ENCODE measurements at regions not wholly inside any gene's neighbourhood (a gene's known extent, or its start where the extent isn't known, plus 50 kb on each side); places are given as distances from the start of the nearest gene placed in this dataset.
A peak's percentile ranks its signal among the peaks of the same experiment; 100 is the strongest.

GRCh38 chr2:164145093-164145987, 409.5 kb upstream of the FIGN start:
- POLR2A ChIA-PET: no interaction called here
- TF ChIP-seq EP300 (IDR thresholded peaks at IDR 0.05; ENCODE audit: borderline replicate concordance in 1 of 2, low read depth in 1 of 2, low read length in 1 of 2): 0 out of 4 replicates have a peak, but pooled peaks of 1 of the 2 experiments have one; percentile 25
- peak; percentile 34; the same call in 1 of the 2 replicates for TF ChIP-seq JUND (IDR thresholded peaks at IDR 0.05)
- no peak for TF ChIP-seq MEF2A (IDR thresholded peaks at IDR 0.05; ENCODE audit: borderline replicate concordance, low read depth)
- peak; percentile 39; the same call in 1 of the 2 replicates for TF ChIP-seq TCF12 (IDR thresholded peaks at IDR 0.05)
- no peak for TF ChIP-seq POLR2AphosphoS5 (IDR thresholded peaks at IDR 0.05; ENCODE audit: low read depth, low read length)
- peak; percentile 39; the same call in 1 of the 2 replicates for TF ChIP-seq PBX3 (IDR thresholded peaks at IDR 0.05)
- TF ChIP-seq FOSL2 (IDR thresholded peaks at IDR 0.05; ENCODE audit: borderline replicate concordance, low read depth): 0 out of 2 replicates have a peak, but pooled peaks have one; percentile 25

GRCh38 chr2:164143183-164143930, 407.5 kb upstream of the FIGN start:
- H3K4me3 ChIP-seq (ENCODE audit: low read depth in 2 of 2, low read length in 1 of 2): no peak overlapping the region
- ChIA-PET CTCF (interaction anchor here (1.1 kb wide), 1 partner anchor 16 kb away, joined by 4 read pairs; no protein-coding TSS in a partner anchor), POLR2A (no interaction called here)
- H3K9ac ChIP-seq: no peak overlapping the region
- no peaks in the 10 kb centered on the region for H3K9me3 ChIP-seq
- H2AFZ ChIP-seq (ENCODE audit: low read depth): no peak overlapping the region
- 96% methylated on average over 8 of the region's 29 CpGs for WGBS (ENCODE audit: low lambda C conversion rate)
- peaks cover 7% of the 10 kb centered on the region for H3F3A ChIP-seq (replicated peaks; ENCODE audit: insufficient read depth)
- H3K27me3 ChIP-seq (ENCODE audit: insufficient read depth): no peaks in the 10 kb centered on the region
- no peak for TF ChIP-seq FOXM1 (IDR thresholded peaks at IDR 0.05; ENCODE audit: low read depth)
- no peak for TF ChIP-seq YY1 (IDR thresholded peaks at IDR 0.05; ENCODE audit: low read depth)
- TF ChIP-seq SIN3A (IDR thresholded peaks at IDR 0.05; ENCODE audit: borderline replicate concordance, low read depth, low read length): no peak
- TF ChIP-seq POLR2AphosphoS5 (IDR thresholded peaks at IDR 0.05; ENCODE audit: low read depth, low read length): no peak
- no peak for TF ChIP-seq GATA2 (CRISPR knock-in tag; IDR thresholded peaks at IDR 0.05)
- TF ChIP-seq GABPA (IDR thresholded peaks at IDR 0.05; ENCODE audit: low read depth): no peak
- TF ChIP-seq RXRA (IDR thresholded peaks at IDR 0.05; ENCODE audit: borderline replicate concordance, low read depth): no peak
- no peak for TF ChIP-seq TEAD4 (IDR thresholded peaks at IDR 0.05; ENCODE audit: borderline replicate concordance, insufficient read depth)
- no peak for TF ChIP-seq SMC3 (IDR thresholded peaks at IDR 0.05; ENCODE audit: low read depth, low read length)
- no peak for TF ChIP-seq RFX5 (IDR thresholded peaks at IDR 0.05; ENCODE audit: low read length)
- TF ChIP-seq CHD2 (IDR thresholded peaks at IDR 0.05; ENCODE audit: low read length, partially characterized antibody): no peak
- no peak for TF ChIP-seq NRF1 (IDR thresholded peaks at IDR 0.05; ENCODE audit: low read depth, low read length)
- TF ChIP-seq MXI1 (IDR thresholded peaks at IDR 0.05; ENCODE audit: low read depth, low read length): no peak
- TF ChIP-seq TAF1 (IDR thresholded peaks at IDR 0.05; ENCODE audit: borderline replicate concordance, low read depth, low read length): no peak
- no peak for TF ChIP-seq EP300 (IDR thresholded peaks at IDR 0.05; ENCODE audit: borderline replicate concordance in 1 of 2, low read depth in 1 of 2, low read length in 1 of 2)
- no peak for DNase-seq
- H3K4me2 ChIP-seq: no peak overlapping the region
- H3K4me1 ChIP-seq (ENCODE audit: control insufficient read depth in 1 of 2, insufficient read depth in 2 of 2, low read depth in 1 of 2, low read length in 1 of 2): no peaks in the 10 kb centered on the region; a peak in 1 of 4 replicates
- H3K79me2 ChIP-seq (ENCODE audit: insufficient read depth): no peaks in the 10 kb centered on the region
- H3K27ac ChIP-seq (ENCODE audit: low read depth in 2 of 2, low read length in 1 of 2): no peak overlapping the region
- no peaks in the 10 kb centered on the region for H3K9me2 ChIP-seq
- no peaks in the 10 kb centered on the region for H3K36me3 ChIP-seq (replicated peaks in 1 of 2; ENCODE audit: control insufficient read depth in 1 of 2, insufficient read depth in 2 of 2, low read length in 1 of 2)
- no peaks in the 10 kb centered on the region for H4K20me1 ChIP-seq (ENCODE audit: insufficient read depth)

More at GRCh38 chr2:164145093-164145987, 409.5 kb upstream of the FIGN start:
- CTCF ChIA-PET: no interaction called here
- H3K27ac ChIP-seq (ENCODE audit: low read depth in 2 of 2, low read length in 1 of 2): peak overlapping the region; percentile 16 to 49; a peak in 3 of 4 replicates
- H3K9me2 ChIP-seq: no peaks in the 10 kb centered on the region
- H3K27me3 ChIP-seq (ENCODE audit: insufficient read depth): no peaks in the 10 kb centered on the region
- H3K9ac ChIP-seq: no peak overlapping the region
- H3K36me3 ChIP-seq (replicated peaks in 1 of 2; ENCODE audit: control insufficient read depth in 1 of 2, insufficient read depth in 2 of 2, low read length in 1 of 2): no peaks in the 10 kb centered on the region
- no peaks in the 10 kb centered on the region for H3K79me2 ChIP-seq (ENCODE audit: insufficient read depth)
- H2AFZ ChIP-seq (ENCODE audit: low read depth): peak overlapping the region; percentile 61
- no peak for DNase-seq
- H3F3A ChIP-seq (replicated peaks; ENCODE audit: insufficient read depth): peaks cover 7% of the 10 kb centered on the region
- no peak overlapping the region for H3K4me3 ChIP-seq (ENCODE audit: low read depth in 2 of 2, low read length in 1 of 2)
- H4K20me1 ChIP-seq (ENCODE audit: insufficient read depth): no peaks in the 10 kb centered on the region
- no peaks in the 10 kb centered on the region; a peak in 1 of 4 replicates for H3K4me1 ChIP-seq (ENCODE audit: control insufficient read depth in 1 of 2, insufficient read depth in 2 of 2, low read depth in 1 of 2, low read length in 1 of 2)
- H3K4me2 ChIP-seq: peak overlapping the region; percentile 44; the same call in 1 of the 2 replicates
- 37% methylated on average over 3 of the region's 3 CpGs for WGBS (ENCODE audit: low lambda C conversion rate)
- H3K9me3 ChIP-seq: no peaks in the 10 kb centered on the region

Measured in SK-N-SH (cell line).